ENCODE measurements at regions not wholly inside any gene's neighbourhood (a gene's known extent, or its start where the extent isn't known, plus 50 kb on each side); places are given as distances from the start of the nearest gene placed in this dataset.

DNA sequence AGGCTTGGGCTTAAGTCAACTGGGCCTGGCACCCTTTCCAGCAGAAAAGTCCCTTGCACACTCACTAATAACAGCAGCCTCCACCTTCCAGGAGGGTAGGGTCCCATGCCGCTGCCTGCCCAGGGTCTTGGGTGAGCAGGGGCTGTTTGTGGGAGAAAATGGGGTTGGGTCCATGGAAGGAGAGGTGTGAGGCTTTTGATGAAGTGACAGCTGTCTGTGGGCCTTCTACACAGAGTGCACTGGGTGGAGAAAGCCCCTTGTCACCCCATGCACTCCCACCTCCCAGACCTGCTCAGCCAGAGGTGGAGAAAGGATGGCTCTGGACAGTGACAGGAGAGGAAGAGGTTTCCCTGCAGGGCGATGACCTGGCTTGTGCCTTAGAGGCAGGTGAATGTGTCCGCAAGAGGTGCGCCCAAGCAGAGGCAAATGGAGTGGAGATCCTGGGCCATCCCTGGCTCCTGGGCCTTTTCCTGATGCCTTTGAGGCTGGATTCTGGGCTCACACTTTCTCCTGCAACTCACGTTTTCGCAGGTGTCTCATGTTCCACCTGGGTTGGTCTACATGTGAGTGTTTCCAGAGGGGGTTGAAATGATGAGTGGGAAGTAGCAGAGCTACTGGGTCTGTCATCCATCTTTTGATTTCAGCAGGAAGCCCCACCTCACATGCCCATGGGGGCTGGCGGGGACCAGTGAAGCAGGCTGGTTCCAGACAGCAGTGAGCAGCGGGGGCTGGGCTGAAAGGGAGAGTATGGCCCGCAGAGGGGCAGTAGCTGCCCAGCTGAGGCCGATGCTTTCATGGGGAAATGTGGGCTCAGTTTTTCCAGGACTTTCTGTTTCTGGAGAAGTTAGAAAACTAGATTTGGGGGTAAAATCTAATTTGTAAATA is 85.2 kb upstream of the PRR23E start:
- DNase-seq, result no peak

DNA sequence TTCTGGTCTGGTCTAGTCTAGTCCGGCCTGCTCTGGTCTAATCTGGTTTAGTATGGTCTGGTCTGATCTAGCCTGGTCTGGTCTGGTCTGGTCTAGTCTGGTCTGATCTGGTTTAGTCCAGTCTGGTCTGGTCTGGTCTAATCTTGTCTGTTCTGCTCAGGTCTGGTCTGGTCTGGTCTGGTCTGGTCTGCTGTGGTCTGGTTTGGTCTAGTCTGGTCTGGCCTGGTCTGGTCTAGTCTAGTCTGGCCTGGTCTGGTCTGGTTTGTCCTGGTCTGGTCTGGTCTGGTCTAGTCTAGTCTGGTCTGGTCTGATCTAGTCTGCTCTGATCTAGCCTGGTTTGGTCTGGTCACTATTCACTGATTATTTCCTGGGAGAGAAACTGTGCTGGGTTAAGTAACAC is 84.1 kb upstream of the PRR23E start:
- DNase-seq, result no peak

DNA sequence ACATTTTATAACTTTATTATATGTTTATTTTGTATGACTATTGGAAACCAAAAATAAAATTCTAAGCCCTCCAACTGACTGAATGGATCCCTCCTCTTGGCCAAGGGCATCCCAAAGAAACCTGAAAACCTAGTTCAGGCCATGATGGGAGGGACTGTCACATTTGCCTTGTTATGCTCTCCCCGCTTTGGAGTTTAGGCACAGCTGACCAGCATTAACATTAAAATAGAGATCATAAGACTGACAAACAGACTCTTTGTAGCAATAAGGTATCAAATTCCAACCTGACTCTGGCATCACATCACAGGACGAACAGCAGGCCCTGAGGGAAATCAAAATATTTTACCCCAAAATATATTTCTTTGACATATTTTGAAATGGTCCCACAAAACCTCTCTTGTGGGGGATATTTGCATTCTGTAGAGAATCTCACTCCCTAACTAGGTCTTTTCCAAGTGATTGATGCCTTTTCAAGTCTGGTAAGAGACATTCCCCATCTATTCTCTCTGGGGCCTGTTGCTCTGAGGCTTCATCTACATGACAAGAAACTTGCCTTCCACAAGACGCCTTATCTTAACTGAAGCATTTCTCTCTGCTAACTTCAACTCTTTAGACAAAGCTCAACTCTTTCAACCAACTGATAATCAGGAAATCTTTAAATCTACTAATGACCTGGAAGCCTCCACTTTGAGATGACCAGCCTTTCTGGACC is 81.8 kb upstream of the PRR23E start:
- DNase-seq, result no peak

DNA sequence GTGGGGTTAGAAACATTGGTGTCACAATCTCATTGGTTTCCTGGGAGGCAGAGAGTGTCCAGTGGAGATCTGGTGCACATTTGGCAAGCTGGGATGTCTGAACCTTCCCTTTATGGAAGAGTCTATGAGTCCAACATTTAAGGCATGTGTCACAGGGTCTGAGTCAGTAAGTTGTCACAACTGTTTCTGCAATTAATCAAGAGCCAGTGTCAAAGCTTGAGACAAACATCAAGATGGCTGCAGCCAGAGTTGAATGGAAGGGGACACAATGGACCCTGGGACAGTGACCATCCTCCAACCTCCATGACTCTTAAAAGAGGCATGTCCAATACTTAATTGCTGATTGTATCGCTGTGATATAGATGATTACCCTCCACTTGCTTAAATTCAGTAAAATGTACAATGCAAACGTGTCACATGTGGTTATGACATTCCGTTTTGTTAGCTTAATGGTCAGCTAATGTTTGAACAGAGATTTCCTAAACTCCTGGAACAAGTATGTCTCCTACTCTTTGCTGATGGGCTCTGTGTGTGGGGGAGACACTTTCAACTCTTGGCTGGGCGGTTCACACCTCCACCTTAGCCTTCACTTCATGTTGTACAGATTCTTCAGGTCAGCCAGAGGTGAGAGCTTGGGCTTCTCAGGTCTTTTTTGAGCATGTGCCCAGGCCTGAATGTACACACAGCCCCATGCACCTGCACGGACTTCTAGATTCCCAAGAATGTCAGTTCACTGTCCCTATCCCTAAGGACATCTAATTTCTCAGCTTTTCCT is 79.9 kb upstream of the PRR23E start:
- no peak for DNase-seq

- DNase-seq, result no peak
These were observed 79.4 kb upstream of the PRR23E start for GRCh38 chr3:127113571-127113891.

- DNase-seq, result no peak
These were observed 78.4 kb upstream of the PRR23E start for GRCh38 chr3:127114337-127115070.

DNA sequence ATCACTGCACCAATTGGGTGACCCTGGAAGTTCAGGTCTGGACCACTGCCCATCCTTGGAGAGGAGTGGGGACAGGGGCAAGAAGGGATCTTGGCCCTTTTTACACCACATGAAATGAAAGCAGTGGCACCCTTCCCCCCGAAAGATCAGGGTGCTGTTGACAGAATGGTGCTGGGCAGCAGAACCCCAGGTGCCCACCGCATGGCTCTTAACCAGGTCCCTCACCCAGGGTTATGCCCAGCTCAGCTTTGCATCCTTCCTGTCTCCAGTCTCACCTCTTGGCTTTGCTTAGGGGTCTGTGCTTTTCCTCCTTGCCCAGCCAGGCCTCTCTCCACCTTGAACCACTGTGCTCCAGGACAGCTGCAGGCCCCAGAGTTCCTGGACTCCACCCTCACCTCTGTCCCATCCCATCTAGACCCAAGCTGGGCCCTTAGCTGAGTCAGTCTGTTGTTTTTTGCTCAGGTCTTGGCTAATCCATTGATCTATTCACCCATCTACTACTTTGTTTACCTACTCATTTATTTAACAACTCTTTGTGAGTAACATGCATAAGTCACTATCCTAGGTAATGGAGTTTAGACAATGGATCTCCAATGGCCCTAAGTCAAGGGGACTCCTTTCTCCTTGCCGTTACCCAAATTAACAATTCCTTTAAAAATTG is 77.1 kb upstream of the PRR23E start:
- DNase-seq, result no peak

DNA sequence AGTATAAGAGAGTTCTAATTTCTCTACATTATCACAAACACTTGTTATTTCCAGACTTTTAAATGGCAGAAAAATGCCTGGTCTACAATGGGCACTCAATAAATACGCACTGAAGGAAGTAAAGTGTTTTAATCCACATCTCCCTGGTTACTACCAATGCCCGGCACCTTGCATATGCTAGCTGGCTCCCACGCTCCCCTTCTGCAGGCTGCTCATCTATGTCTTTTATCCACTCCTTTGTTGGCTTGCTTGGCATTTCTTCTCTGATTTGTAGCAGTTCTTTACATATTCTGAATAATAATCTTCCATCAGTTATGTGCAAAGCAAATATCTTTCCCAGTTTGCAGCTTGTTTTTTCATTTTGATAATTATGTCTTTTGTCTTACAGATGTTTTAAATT is 74.6 kb upstream of the PRR23E start:
- DNase-seq, result no peak

- DNase-seq, result no peak
These were observed 73.1 kb upstream of the PRR23E start for GRCh38 chr3:127119693-127120464.

GRCh38 chr3:127120851-127121647 is 71.9 kb upstream of the PRR23E start:
- DNase-seq, result no peak

GRCh38 chr3:127121885-127122284 is 71.0 kb upstream of the PRR23E start:
- DNase-seq, result no peak

DNA sequence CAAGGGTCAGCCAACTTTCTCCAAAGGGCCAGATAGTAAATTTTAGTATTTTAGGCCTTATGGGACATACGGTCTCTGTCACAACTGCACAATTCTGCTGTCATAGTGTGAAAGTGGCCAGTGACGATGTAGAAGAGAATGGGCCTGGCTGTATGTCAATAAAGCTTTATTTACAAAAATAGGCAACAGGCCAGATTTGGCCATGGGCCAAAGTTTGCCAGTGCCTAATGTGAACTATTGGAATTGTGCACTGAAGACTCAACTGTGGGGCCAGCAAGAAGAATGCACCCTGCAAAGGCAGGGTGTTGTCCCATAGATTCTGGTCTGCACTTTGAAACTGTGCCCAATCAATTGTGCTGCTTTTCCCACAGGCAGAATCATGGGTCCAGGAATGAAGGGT is 69.4 kb upstream of the PRR23E start:
- no peak for DNase-seq

DNA sequence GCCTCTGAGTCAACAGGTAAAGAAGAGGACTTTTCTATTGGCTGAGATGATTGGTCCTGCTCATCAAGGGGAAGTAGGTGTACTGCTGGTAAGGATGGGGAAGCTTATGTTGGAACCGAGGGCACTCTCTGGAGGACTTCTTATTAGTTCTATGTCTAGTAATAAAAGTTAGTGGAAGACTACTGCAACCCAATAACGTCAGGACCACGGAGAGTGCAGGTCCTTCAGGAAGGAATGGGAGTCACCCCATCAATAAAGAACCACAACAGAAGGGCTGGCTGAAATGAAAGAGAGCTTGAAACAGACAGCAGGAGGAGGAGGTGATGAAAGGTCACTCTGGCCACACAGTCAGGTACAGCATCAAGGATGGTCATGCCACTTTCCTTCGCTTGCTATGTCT is 68.8 kb upstream of the PRR23E start:
- DNase-seq, result no peak

DNA sequence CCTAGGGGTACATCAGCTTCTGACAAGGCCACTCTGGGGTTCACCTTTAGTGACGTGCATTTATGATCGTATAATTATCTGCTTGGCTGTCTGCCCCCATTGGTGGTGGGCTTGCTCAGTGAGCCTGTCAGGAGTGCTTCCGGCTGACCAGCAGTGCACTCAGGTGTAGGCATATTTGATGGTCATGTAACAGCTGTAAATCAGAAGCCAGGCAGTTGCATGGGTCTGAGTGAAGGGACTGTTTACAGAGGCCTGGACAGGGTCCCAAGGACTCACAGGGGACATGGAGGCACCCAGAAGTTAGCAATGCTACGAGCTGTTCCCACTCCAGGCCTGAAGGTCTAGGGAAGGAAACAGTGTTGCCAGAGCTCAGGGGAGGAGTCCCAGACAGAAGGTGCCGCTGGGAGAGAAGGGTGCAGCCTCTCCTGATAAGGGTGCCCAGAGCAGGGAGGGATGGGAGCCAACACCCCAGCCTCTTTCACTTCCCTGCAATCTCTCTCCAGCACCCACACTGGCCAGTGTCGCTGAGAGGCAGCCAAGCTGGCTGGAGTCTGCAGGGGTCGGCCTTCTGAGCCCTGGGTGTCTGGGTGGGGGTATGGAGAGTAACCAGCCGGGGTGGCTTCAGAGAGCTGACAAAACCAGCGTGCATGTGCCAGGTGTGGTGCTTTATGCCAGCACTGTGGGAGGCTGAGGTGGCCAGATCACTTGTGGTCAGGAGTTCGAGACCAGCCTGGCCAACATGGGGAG is 61.3 kb upstream of the PRR23E start:
- DNase-seq, result no peak

GRCh38 chr3:127132876-127133275 is 60.1 kb upstream of the PRR23E start:
- DNase-seq, result no peak

- DNase-seq, result no peak
These were observed 59.0 kb upstream of the PRR23E start for GRCh38 chr3:127133971-127134370.

GRCh38 chr3:127134466-127134865 is 58.5 kb upstream of the PRR23E start:
- no peak for DNase-seq

- no peak for DNase-seq
These were observed 58.1 kb upstream of the PRR23E start for GRCh38 chr3:127134887-127135240.
